Brain microvascular endothelial cell (primary cell): ENCODE measurements at regions not wholly inside any gene's neighbourhood (a gene's known extent, or its start where the extent isn't known, plus 50 kb on each side); places are given as distances from the start of the nearest gene placed in this dataset.

Experiments
- DNase-seq: peaks from one replicate; pipeline ENCODE4 v3.0.0-alpha.2; 2020
- H3K27ac ChIP-seq: fragments of 250-450 bp; sonication (Bioruptor Pico); 2 replicates; pipeline ENCODE4 v1.5.1; 2020; ENCODE audit warnings: mild to moderate bottlenecking, moderate library complexity
- H3K27me3 ChIP-seq: fragments of 250-450 bp; sonication (Bioruptor Pico); replicated peaks from 2 replicates; pipeline ENCODE4 v1.5.1; 2020; ENCODE audit warnings: mild to moderate bottlenecking
- H3K36me3 ChIP-seq: fragments of 250-450 bp; sonication (Bioruptor Pico); replicated peaks from 2 replicates; pipeline ENCODE4 v1.5.1; 2020; ENCODE audit warnings: mild to moderate bottlenecking
- H3K4me3 ChIP-seq: 2 replicates; pipeline ENCODE4 v1.5.1; 2011; ENCODE audit warnings: low read depth, mild to moderate bottlenecking, control low read depth, low read length, moderate library complexity
- CTCF ChIP-seq: IDR thresholded peaks from 2 replicates; pipeline ENCODE4 v1.5.1; 2011; ENCODE audit warnings: low read depth, mild to moderate bottlenecking, moderate library complexity, low read length, control low read depth, inconsistent platforms; ENCODE audit errors: missing control alignments
- in situ Hi-C: cut with HindIII; loops from 2 replicates; pipeline ENCODE4 v1.10.0; 2017; ENCODE audit warnings: low sequenced_read_pairs, low pct_ligation_motif_present

- Histone ChIP-seq H3K4me3 (no peak overlapping the region), H3K27ac (no peak overlapping the region), H3K36me3 (no peaks in the 10 kb centered on the region), H3K27me3 (no peaks in the 10 kb centered on the region)
- no peak for TF ChIP-seq CTCF
- no peak for DNase-seq
- in situ Hi-C loops = no loop called here
These were observed 184.9 kb downstream of the CAPZA3 start for GRCh38 chr12:18922851-18923250.

- Histone ChIP-seq H3K27ac (no peak overlapping the region), H3K27me3 (no peaks in the 10 kb centered on the region), H3K36me3 (no peaks in the 10 kb centered on the region), H3K4me3 (no peak overlapping the region)
- in situ Hi-C loops = no loop called here
- no peak for DNase-seq
- TF ChIP-seq CTCF = no peak
These were observed 185.8 kb downstream of the CAPZA3 start for GRCh38 chr12:18923721-18924120.

GRCh38 chr12:18926188-18926587 lies 188.3 kb downstream of the CAPZA3 start:
- no peak for DNase-seq
- Histone ChIP-seq H3K27me3 (no peaks in the 10 kb centered on the region), H3K27ac (no peak overlapping the region), H3K36me3 (no peaks in the 10 kb centered on the region), H3K4me3 (no peak overlapping the region)
- in situ Hi-C loops = no loop called here
- TF ChIP-seq CTCF = no peak

GRCh38 chr12:18932211-18932610 lies 194.3 kb downstream of the CAPZA3 start:
- Histone ChIP-seq H3K27ac (no peak overlapping the region), H3K36me3 (no peaks in the 10 kb centered on the region), H3K27me3 (no peaks in the 10 kb centered on the region), H3K4me3 (no peak overlapping the region)
- in situ Hi-C loops = no loop called here
- DNase-seq = no peak
- no peak for TF ChIP-seq CTCF

GRCh38 chr12:18932715-18933114 lies 194.8 kb downstream of the CAPZA3 start:
- H3K27ac ChIP-seq = no peak overlapping the region
- no peak for TF ChIP-seq CTCF

GRCh38 chr12:18935371-18935965 lies 194.1 kb upstream of the PLEKHA5 start:
- Histone ChIP-seq H3K36me3 (no peaks in the 10 kb centered on the region), H3K27me3 (no peaks in the 10 kb centered on the region), H3K27ac (no peak overlapping the region), H3K4me3 (no peak overlapping the region)
- TF ChIP-seq CTCF = no peak
- in situ Hi-C loops = no loop called here
- no peak for DNase-seq

More at GRCh38 chr12:18932715-18933114, 194.8 kb downstream of the CAPZA3 start:
- Histone ChIP-seq H3K4me3 (no peak overlapping the region), H3K27me3 (no peaks in the 10 kb centered on the region), H3K36me3 (no peaks in the 10 kb centered on the region)
- no peak for DNase-seq
- in situ Hi-C loops = no loop called here
